Ovary (tissue), 7 donors: ENCODE measurements at regions not wholly inside any gene's neighbourhood (a gene's known extent, or its start where the extent isn't known, plus 50 kb on each side); places are given as distances from the start of the nearest gene placed in this dataset.
"Not testable (repeated sequence)": the region's sequence is repeated elsewhere in the genome, so short reads cannot be mapped to it uniquely, and the experiment has no call there.

Experiments
- DNase-seq, 5 donors: peaks; one replicate each; pipeline ENCODE4 v3.0.0-alpha.2; 2019 to 2020
- H3K27ac ChIP-seq, 2 donors: fragments of 200-600 bp; one replicate each; pipeline versions ENCODE4 v1.5.1 to v1.8.0; 2019 to 2022
- H3K27me3 ChIP-seq: fragments of 200-600 bp; one replicate; pipeline ENCODE4 v1.8.0; 2022
- H3K36me3 ChIP-seq: fragments of 200-600 bp; sonication (generic); one replicate; pipeline ENCODE4 v1.5.1; 2019
- H3K4me1 ChIP-seq: one replicate; pipeline ENCODE4 v1.8.1; 2013; ENCODE audit warnings: mild to moderate bottlenecking, moderate library complexity; ENCODE audit not compliant: insufficient read depth
- H3K4me3 ChIP-seq: fragments of 200-600 bp; sonication (generic); one replicate; pipeline ENCODE4 v1.5.1; 2017
- H3K9me3 ChIP-seq, 2 donors: fragments of 200-600 bp in 1 of 2; sonication (generic) in 1 of 2; one replicate each; pipeline versions ENCODE4 v1.5.1 to v1.8.1; 2013 to 2019; ENCODE audit warnings: mild to moderate bottlenecking in 1 of 2, moderate library complexity in 1 of 2
- CTCF ChIP-seq, 3 donors: fragments of 450-650 bp in 2 of 3; fragments of 200-600 bp in 1 of 3; IDR thresholded peaks; one replicate each; pipeline versions ENCODE4 v1.5.1 to v1.8.0; 2016 to 2022; ENCODE audit warnings: antibody characterized with exemption in 3 of 3, mild to moderate bottlenecking in 1 of 3
- EP300 ChIP-seq: sonication (generic); formaldehyde crosslinking; IDR thresholded peaks from one replicate; pipeline ENCODE4 v1.6.1; 2017; ENCODE audit warnings: antibody characterized with exemption
- POLR2A ChIP-seq: fragments of 450-650 bp; IDR thresholded peaks from one replicate; pipeline ENCODE4 v1.6.1; 2017; ENCODE audit warnings: antibody characterized with exemption, mild to moderate bottlenecking, moderate library complexity
- WGBS, 3 donors: extraction: QIAGEN DNeasy Blood & Tissue Kit in 1 of 3; methylation state at CpG; one replicate each; pipeline versions ENCODE4 v1.1.5 to v1.1.7; 2013 to 2017; 5-methylcytosine and 5-hydroxymethylcytosine counted together
- intact Hi-C, 4 donors: fragments of 100-400 bp; cut with DNase I; formaldehyde crosslinking; loops; one replicate each; pipeline versions ENCODE4 v1.11.0 to v1.15.1; 2022 to 2023
- donor health status: DM: no; HTN: no; CAD: no; lungs with moderate emphysema.
- donor health status: DM: no; HTN: no; CAD: no.
- donor health status: Bipolar disorder and iron deficiency.
- donor health status: DM: no; HTN: no; CAD: no.
- donor health status: DM: yes; HTN: yes; CAD: no.

GRCh38 chr12:9319044-9319841 is 111.0 kb upstream of the PZP start:
- no peak for DNase-seq
- no peaks in the 10 kb centered on the region for H3K27me3 ChIP-seq
- H3K27ac ChIP-seq = no peak overlapping the region
- H3K9me3 ChIP-seq = no peaks in the 10 kb centered on the region
- 51 to 55% (median 55%) methylated on average over 8 of the region's 8 CpGs for WGBS, 3 donors
- H3K4me1 ChIP-seq = no peaks in the 10 kb centered on the region
- intact Hi-C loops = no loop called here
- TF ChIP-seq CTCF (IDR thresholded peaks at IDR 0.05) (no peak), POLR2A (no peak), EP300 (no peak)
- no peaks in the 10 kb centered on the region for H3K36me3 ChIP-seq
- no peak overlapping the region for H3K4me3 ChIP-seq

- 62 to 67% (median 65%) methylated on average over 5 to 6 of the region's 6 CpGs for WGBS, 3 donors
- H3K4me1 ChIP-seq, H3K9me3 ChIP-seq, H3K36me3 ChIP-seq, intact Hi-C loops, H3K27ac ChIP-seq, H3K27me3 ChIP-seq, DNase-seq, H3K4me3 ChIP-seq: not testable (repeated sequence)
Observed at GRCh38 chr12:9313479-9313878, 105.3 kb upstream of the PZP start.

GRCh38 chr12:9312406-9313392 is 104.5 kb upstream of the PZP start:
- H3K27ac ChIP-seq, H3K27me3 ChIP-seq, H3K4me3 ChIP-seq, H3K4me1 ChIP-seq, DNase-seq, H3K9me3 ChIP-seq, intact Hi-C loops, H3K36me3 ChIP-seq: not testable (repeated sequence)
- 88 to 96% (median 94%) methylated on average over 12 to 14 of the region's 28 CpGs for WGBS, 3 donors

GRCh38 chr12:9311454-9311853 is 103.3 kb upstream of the PZP start:
- H3K9me3 ChIP-seq, H3K36me3 ChIP-seq, H3K4me3 ChIP-seq, DNase-seq, H3K27ac ChIP-seq, H3K4me1 ChIP-seq, H3K27me3 ChIP-seq, intact Hi-C loops: not testable (repeated sequence)
- WGBS, 3 donors = 83 to 92% (median 84%) methylated on average over 8 to 10 of the region's 10 CpGs

- DNase-seq, H3K4me1 ChIP-seq, H3K36me3 ChIP-seq, H3K27me3 ChIP-seq, intact Hi-C loops, H3K4me3 ChIP-seq, H3K9me3 ChIP-seq, H3K27ac ChIP-seq: not testable (repeated sequence)
- 91 to 97% (median 92%) methylated on average over 4 to 7 of the region's 7 CpGs for WGBS, 3 donors
Observed at GRCh38 chr12:9310645-9311044, 102.5 kb upstream of the PZP start.

- DNase-seq, H3K9me3 ChIP-seq, H3K4me1 ChIP-seq, H3K4me3 ChIP-seq, H3K27ac ChIP-seq, H3K36me3 ChIP-seq, intact Hi-C loops, H3K27me3 ChIP-seq: not testable (repeated sequence)
- 62 to 81% (median 70%) methylated on average over 3 to 12 of the region's 12 CpGs for WGBS, 3 donors
Observed at GRCh38 chr12:9309749-9310148, 101.6 kb upstream of the PZP start.

- H3K9me3 ChIP-seq, DNase-seq, H3K27ac ChIP-seq, H3K4me3 ChIP-seq, intact Hi-C loops, H3K4me1 ChIP-seq, H3K36me3 ChIP-seq, H3K27me3 ChIP-seq: not testable (repeated sequence)
- 42 to 60% methylated on average over 1 to 2 of the region's 2 CpGs; no CpG with 5 or more reads in 1 of the 3 donors for WGBS, 3 donors
Observed at GRCh38 chr12:9308745-9309144, 100.5 kb upstream of the PZP start.

GRCh38 chr12:9308163-9308562 is 100.0 kb upstream of the PZP start:
- H3K9me3 ChIP-seq, H3K4me1 ChIP-seq, H3K27ac ChIP-seq, intact Hi-C loops, DNase-seq, H3K36me3 ChIP-seq, H3K27me3 ChIP-seq, H3K4me3 ChIP-seq: not testable (repeated sequence)
- WGBS, 3 donors = 95 to 98% (median 96%) methylated on average over 10 of the region's 10 CpGs

- WGBS, 3 donors = 92 to 97% (median 92%) methylated on average over 5 of the region's 5 CpGs
- H3K36me3 ChIP-seq, H3K4me1 ChIP-seq, H3K9me3 ChIP-seq, H3K27me3 ChIP-seq, DNase-seq, H3K27ac ChIP-seq, H3K4me3 ChIP-seq, intact Hi-C loops: not testable (repeated sequence)
Observed at GRCh38 chr12:9307255-9307654, 99.1 kb upstream of the PZP start.

- H3K27me3 ChIP-seq, H3K36me3 ChIP-seq, H3K27ac ChIP-seq, H3K9me3 ChIP-seq, intact Hi-C loops, H3K4me3 ChIP-seq, H3K4me1 ChIP-seq, DNase-seq: not testable (repeated sequence)
- 94 to 96% methylated on average over 7 to 9 of the region's 12 CpGs; no CpG with 5 or more reads in 1 of the 3 donors for WGBS, 3 donors
Observed at GRCh38 chr12:9306004-9306403, 97.8 kb upstream of the PZP start.
